GM21423 (cell line): ENCODE measurements at regions not wholly inside any gene's neighbourhood (a gene's known extent, or its start where the extent isn't known, plus 50 kb on each side); places are given as distances from the start of the nearest gene placed in this dataset.

Experiments
- ATAC-seq: cut with Tn5 transposase; IDR thresholded peaks from one replicate; pipeline ENCODE4 v1.9.1; 2021; ENCODE audit warnings: mild to moderate bottlenecking, moderate library complexity; ENCODE audit not compliant: unreplicated experiment

DNA sequence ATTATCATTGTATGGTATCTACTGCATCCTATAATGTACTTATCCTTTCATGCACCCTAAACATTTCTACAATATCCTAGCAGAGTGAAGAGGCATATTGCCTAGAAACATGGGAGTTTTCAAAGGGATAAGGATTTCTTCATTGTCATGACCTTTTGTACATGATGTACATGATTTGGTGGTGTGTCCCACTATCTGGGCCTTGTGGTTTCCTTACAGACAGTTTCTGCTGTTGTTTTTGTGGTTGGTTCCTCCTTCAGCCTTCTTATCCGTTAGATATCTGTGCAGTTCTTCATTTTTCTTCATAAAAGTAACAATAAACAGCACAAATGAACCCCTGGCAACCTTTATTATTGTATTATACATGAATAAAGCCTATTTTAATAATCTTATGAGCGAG is 70.4 kb upstream of the BACH1 start:
- ATAC-seq: no peak

DNA sequence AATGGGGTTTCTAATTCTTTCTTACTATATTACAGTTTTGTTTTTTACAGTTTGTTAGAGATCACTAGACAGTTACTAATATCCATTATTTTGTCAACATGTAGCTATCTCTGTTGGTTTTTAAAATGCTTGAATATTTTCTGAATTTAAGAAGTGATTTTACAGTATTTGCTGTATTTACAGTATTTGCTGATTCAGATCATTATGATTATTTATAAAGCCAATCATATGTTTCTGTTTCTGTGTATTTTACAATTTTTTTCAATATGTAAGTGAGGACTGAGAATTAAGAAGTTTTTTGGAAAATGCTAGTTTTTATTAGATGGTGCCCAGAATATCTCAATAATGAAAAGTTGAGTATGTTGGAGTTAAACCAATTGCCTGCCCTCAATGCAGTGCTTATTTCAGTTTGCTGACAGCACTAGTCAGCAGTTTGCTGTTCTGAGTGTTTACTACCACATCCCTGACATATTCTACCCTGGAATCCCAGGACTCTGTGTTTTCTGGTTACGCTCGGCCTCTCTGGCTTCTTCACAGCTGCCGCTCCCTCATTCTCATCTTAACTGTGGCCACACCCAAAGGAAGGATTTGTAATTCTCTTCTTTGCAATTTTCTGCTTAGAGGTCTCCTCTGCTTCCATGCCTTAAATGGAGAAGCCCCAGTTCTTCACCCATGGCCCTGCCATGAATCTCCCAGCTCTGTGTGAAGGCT is 68.0 kb upstream of the BACH1 start:
- no peak for ATAC-seq

DNA sequence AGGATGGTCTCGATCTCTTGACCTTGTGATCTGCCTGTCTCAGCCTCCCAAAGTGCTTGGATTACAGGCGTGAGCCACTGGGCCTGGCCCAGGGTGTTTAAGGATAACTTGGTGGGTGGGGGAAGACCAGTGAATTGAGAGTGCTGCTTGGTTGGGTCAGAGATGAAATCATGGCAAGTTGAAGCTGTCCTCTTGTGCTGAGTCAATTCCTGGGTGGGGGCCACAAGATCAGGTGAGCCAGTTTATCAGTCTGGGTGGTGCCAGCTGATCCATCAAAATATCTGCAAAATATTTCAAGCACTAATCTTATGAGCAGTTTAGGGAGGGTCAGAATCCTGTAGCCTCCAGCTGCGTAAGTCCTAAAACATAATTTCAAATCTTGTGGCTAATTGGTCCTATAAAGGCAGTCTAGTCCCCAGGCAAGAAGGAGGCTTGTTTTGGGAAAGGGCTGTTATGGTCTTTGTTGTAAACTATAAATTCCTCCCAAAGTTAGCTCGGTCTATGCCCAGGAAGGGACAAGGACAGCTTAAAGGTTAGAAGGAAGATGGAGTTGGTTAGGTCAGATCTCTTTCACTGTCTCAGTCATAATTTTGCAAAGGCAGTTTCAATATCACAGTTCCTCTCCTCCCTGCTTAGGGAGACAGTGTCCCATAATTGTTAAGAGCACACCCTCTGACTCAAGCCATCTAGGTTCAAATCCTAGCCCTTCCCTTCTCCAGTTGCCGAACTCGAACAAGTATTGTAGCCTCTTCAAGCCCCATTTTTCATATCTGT is 66.8 kb upstream of the BACH1 start:
- no peak for ATAC-seq

DNA sequence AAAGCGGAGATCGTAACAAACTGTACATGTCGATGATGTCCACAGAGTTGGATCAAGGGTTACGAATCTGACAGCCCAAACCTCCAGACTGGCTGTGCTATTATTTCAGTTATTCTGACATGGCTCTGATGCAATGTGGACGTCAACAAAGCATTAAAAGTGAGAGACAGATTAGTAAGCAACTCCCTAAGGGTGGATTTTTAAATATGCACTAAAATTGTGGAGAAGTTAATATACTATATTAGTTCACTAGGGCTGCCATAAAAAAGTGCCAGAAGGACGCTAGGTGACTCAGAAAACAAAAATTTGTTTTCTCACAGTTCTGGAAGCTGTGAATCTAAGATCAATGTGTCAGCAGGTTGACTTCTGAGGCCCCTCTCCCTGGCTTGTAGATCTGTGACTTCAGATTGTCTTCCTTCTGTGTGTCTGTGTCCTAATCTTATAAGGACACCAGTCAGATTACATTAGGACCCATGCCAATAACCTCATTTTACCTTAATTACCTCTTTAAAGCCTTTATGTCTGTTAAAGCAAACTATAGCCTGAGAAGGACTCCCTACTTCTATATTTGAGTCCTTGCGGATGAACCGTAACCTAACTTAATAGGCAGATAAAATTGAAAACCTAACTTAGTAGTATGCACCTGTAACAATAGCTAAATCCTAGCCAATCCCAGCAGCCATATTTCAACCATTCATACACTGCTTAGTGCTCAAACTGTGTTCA is 66.0 kb upstream of the BACH1 start:
- no peak for ATAC-seq

DNA sequence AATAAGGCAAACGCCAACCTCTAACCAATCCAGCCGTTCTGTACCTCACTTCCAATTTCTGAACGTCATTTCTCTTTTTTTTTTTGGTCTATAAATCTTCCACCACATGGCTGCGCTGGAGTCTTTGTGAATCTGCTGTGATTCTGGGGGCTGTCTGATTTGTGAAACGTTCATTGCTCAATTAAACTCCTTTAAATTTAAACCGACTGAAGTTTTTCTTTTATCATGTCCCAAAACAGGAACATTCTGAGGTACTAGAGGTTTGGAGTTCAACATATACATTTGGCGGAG is 65.5 kb upstream of the BACH1 start:
- peak; percentile 16 for ATAC-seq

DNA sequence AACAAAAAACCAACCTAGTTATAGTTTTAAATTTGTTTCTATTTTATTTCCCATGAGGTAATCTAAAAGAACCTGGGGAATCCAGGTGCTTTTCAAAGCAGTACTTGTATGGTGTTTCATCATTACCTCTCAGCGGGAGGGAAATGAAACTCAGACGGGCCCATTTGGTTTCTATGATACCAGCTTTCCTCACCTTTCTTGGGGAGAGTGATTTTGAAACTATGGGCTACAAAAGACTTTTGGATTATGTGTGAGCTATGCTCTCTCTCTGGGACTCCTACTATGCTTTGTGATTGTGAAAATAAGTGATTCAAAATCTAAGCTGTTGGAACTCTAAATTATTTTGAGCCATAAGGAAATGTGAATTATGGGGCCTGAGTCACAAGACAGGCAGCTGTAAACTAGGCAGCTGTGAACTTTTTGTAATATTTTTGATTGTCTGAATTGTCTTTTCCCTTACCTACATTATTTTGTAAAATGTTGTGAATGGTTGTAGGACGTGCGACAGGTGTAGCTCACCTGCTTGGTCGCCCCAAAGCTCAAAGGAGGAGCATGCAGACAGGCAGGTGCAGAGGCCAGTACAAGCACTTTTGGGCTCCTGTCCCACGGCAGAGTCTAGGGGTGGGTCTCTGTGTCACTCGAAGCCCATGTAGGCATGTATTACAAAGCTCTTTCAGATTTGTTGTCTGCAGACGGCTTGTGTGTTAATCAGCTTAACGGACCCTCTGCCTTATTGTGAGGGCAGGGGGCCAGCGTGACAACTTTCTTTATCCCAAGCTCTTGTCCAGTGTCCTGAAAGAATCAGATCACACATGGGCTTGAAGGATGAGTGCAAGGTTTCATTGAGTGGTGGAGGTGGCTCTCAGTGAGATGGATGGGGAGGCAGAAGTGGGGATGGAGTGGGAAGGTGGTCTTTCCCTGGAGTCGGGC is 64.8 kb upstream of the BACH1 start:
- ATAC-seq: peak; percentile 65

DNA sequence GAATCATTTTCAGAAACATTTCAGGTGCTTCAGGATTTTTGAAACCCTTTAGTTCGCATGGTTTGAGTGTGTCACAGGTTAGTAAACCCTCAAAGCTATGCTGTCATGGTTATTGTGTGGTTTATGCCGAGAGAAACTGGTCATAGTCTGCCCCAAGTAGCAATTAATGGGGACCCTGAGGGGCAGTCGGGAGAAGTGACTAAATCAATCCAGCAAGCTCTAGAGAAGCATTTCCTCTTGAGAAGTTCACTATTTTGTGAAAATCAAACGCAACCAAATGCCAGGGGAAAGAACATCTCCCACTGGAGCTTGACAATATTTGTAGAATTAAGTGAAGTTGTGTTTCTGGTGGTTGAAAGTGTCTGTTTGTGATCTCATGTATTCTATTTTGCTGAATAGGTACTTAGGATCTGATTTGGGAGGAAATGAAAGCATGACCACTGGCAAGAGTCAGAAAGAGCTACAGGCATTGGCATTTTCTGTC is 63.0 kb upstream of the BACH1 start:
- ATAC-seq: peak; percentile 46

DNA sequence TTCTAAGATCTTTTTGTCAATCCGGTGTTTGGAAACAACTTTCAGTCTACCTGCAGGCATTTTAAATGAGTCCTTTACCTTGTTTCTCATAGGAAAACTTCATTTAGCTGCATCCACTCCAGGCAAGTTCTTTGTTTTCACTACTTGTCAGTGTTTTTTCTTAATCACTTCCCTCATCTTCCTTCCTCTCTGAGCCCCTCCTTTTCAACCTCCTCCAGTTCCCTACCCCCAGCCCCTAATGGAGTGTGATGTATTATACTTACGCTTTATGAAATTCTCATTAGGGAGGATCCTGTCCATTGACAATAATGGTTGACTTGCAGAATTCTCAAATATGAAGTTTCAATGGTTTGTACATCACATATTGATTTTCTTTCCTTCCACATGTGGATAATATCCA is 62.5 kb upstream of the BACH1 start:
- ATAC-seq: no peak

DNA sequence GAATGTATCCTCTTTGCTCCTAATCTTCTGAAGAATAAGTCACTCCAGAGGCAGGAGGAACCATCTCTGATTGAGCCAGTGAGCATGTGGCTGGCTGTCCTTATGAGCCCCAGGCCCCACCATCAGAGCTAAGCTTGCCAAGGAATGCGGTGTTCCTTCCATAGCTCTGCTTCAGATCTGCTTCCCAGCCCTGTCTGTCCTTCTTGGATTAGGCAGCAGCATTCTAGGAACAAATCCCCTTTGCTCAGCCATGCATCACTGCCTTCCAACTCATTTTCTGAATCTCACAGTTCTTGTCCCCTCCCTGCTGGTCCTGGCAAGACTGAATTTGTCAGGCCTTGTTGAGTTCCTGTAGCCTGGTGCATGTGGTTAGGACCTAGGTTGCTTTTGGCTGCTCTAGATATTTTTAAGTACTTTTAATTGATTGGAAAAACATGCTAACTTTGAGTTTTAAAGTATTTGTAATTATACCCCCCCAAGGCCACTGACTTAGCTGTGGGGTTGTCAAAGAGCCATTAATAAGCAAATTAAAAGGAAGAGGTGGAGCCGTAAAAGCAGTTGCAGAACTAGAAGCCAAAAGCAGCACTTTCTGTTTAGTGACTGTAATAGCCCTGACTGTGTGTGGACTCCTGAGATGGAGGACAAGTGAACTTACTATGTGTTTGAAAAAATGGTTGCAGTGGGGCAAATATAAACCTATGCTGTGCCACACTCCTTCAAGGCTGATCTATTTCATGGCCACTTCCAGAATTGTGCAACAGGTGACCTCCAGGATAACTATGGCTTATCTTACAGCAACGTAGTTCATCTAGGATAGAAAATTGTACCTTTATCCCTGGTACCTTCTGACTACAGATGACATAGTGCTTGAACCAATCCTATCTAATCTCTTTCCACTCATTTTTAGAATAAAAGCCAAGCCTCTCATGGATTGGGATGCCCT is 61.3 kb upstream of the BACH1 start:
- ATAC-seq: no peak

DNA sequence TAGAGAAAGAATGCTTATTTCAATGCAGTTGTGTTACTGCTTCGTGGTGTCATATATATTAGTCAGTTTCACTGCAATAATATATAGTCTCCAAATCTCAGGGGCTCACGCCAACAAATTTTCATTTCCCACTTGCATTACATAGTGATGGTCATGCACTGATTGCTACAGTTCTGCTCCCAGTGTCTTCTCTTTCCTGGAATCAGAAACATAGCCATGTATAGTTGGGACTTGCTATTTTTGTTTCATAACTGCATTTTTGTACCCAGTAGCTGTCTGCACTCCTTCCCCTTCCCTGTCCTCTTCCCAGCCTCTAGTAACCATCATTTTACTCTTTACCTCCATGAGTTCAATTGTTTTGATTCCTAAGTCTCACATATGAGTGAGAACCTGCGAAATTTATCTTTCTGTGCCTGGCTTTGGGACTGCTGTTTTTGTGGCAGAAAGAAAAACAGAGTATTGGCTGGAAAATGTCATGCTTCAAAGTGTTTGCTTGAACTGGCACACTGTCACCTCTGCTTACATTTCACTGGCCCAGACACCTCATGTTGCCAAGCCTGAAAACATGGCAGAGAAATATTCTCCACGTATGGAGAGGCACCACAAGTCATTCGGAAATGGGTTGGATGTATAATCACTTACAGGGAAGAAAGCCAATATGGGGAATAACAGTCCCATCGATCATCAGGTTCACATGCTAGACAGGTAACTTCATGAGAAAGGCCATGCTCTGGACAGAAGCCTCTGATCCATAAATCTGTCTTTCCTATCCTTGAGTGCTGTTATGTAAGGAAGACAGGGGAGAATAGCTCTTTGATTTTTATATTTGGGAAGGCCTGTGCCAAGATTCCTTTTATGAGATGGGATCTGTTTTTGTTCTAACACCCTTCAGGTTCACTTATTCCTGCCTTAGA is 60.4 kb upstream of the BACH1 start:
- no peak for ATAC-seq

DNA sequence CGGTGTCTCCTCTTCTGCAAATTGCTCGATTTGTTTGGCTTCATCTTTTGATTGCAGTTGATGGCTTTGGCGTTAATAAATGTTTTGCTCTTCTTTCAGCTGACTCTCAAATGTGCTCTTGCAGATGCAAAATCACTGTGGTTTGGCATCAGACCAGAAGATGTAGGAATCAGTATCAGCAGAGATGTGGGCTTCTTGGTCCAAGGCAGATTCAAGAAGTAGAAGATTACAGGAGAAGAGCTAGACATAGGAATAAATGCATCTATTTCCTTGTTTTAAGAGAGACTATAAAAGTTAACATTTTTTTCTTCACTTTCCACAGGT is 59.8 kb upstream of the BACH1 start:
- ATAC-seq: no peak

DNA sequence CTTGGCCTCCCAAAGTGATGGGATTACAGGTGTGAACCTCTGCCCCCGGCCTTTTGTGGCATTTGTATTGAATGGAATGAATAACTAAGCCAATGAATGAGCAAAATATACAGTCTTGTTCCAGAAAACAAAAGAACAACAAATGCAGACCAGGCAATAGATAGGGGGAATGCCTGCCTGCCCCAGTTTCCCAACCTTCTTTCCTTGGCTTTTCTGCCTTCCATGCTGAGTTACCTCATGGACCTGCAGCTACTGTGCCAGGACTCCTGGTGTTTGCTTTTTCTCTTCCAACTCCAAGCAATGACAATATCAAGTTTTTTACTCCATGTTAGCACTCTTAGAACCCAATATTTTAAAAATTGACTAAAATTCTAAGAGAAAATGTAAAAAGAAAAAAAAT is 58.6 kb upstream of the BACH1 start:
- no peak for ATAC-seq

DNA sequence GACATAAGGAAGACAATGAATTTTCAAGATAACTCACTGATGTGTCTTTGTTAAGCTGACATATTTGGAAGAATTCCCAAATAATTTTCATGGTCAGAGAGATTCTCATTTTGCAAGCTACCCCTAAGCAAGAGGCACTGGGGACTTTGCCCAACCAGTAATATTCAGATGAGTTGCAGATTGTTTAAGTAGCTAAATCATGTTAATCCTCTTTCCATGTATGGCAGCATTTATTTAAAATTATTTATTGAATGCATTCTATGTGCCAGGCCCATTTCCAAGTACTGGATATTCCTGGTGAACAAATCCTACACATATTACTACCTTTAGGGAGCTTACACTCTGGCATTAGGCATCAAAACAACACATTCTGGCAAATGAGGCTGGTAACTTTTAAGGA is 56.5 kb upstream of the BACH1 start:
- ATAC-seq: no peak

DNA sequence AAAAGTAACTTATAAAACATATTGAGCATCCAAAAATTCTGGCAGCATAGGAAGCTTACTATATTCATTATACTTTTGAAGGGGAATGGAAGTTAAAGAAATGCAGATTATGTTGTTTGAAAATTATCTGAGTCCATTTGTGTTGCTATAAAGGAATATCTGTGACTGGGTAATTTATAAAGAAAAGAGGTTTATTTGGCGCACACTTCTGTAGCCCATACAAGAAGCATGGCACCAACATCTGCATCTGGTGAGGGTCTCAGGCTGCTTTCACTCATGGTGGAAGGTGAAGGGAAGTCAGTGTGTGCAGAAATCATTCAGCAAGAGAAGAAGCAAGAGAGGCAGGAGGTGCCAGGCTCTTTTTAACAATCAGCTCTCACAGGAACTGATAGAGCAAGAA is 55.5 kb upstream of the BACH1 start:
- no peak for ATAC-seq

DNA sequence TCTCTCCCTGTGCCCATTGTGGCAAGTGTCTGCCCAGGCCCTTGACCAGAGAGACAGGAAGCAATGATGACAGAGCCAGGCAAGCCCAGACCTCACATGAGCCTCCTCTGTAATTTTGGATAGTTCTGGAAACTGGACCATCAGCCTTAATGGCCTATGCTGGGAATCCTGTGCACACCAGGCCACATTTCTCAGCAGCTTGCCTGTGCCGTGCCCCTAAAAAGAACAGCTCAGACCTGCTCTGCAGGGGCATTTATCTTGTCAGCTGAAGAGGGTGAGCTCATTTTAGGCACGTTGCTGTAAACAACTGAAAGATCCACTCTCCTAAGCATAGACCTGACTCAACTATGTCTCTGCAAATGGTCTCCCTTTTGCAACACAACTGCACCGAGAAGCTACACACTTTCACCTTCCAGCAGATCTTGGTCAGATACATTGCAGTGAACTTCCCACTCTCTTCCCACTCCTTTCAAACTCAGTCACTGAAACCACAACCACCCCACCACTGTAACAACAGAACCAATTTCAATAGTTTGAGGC is 53.5 kb upstream of the BACH1 start:
- ATAC-seq: no peak

DNA sequence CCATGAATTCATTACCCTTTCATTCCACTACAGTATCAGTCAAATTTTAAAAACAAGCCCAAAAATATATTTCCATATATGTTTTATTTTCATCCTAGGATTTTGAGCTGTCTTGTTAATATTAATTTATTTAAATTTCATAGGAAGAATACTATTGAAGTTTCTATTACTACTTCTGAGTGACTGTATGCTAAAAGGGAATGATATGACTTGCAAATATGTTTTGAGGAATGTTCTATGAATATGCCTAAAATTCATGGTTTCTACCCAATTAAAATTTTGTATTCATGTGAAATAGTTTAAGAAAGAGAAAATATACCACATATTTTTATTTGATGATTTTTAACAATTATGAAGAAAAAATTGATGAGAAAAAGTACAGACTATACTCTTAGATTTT is 52.9 kb upstream of the BACH1 start:
- no peak for ATAC-seq

DNA sequence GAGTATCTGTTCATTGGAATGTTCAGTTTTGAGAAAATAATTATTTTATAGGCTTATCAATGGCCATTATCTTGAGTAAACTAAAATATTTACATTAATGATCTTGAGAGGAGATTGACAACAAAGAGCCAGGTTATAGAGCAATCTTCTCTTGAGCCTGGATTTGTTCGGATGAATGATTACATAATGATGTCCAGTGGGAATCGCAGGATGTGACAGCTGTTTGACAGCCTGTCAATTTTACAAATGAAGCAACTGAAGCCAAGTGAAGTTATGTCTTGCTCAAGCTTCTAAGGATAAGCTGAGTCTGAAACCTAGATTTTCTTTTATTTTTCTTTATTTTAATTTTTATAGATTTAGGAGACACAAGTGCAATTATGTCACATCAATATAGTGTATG is 52.1 kb upstream of the BACH1 start:
- ATAC-seq: no peak

DNA sequence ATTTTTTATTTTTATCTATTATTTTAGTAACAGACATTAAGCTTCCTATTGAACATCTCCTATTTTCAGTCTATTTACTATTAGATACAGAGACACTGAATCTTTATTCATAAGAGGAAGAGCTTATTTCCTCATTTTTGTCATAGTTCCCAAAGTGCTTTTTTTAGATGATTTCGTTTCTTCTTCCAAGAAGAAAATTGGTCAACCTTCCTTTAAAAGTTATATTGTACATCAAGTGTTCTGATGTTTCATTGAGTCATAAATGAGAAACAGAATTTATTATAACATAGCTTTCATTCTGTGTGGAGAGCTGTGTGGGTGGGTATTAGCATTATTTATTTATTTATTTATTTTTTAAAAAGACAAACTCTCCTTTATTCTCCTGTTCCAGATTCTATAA is 50.6 kb upstream of the BACH1 start:
- ATAC-seq: no peak
